Medulla oblongata (tissue), 1 donor: ENCODE measurements at regions not wholly inside any gene's neighbourhood (a gene's known extent, or its start where the extent isn't known, plus 50 kb on each side); places are given as distances from the start of the nearest gene placed in this dataset.

Experiments
- DNase-seq: peaks from one replicate; pipeline ENCODE4 v3.0.0-alpha.2; 2015; ENCODE audit errors: extremely low spot score

GRCh38 chr1:168386949-168387586, 106.4 kb downstream of the TBX19 start:
- no peak for DNase-seq

- DNase-seq, result no peak
These were observed 105.8 kb downstream of the TBX19 start for GRCh38 chr1:168386492-168386891.

GRCh38 chr1:168381850-168382249, 101.2 kb downstream of the TBX19 start:
- DNase-seq, result no peak

DNA sequence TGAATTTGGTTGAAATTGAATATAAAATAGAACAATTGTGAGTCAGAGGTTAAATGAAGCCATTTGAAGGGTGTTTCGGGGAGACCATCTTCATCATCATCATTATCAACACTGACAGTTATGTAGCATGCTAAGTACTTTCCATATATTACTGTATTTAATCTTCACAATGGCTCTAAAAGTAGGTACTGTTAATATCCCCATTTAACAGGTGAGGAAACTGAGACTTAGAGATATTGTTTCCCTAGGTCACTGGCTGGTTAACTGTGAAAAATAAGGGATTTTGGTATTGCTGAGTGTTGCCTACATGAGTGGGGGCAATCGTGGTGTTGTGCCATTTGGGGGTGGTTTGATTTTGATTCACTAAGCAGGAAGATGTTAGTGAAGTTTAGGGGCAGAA, 100.3 kb downstream of the TBX19 start:
- DNase-seq, result no peak

DNA sequence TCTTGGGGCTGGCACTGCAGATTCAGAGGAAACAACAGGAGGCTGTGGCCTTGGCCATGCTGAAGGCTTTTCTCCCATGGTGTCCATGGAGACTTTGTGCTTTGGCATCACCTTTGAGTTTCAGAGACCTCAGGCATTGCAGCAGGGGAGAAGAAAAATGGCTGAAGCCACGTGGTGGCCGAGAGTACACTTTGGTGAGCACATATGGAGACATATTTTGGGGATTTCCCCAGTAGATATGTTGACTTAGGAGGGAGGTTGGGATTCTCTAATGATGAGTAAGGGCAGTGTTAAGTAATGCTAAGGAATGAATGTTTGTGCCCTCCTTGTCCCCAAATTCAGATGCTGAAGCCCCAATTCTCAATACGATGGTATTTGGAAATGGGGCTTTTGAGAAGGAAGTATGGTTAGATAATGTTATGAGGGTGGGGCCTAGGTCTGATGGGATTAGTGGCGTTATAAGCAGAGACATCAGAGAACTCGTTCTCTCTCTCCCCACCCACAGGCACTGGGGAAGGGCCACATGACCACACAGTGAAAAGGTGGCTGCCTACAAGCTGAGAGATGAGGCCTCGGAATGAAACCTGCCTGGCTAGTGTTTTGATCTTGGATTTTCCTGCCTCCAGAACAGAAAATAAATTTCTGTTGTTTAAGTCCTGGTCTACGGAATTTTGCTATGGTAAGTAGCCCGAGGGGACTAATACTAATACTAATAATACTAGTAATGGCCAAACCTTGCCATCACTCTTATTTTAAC, 98.6 kb downstream of the TBX19 start:
- DNase-seq, result no peak

DNA sequence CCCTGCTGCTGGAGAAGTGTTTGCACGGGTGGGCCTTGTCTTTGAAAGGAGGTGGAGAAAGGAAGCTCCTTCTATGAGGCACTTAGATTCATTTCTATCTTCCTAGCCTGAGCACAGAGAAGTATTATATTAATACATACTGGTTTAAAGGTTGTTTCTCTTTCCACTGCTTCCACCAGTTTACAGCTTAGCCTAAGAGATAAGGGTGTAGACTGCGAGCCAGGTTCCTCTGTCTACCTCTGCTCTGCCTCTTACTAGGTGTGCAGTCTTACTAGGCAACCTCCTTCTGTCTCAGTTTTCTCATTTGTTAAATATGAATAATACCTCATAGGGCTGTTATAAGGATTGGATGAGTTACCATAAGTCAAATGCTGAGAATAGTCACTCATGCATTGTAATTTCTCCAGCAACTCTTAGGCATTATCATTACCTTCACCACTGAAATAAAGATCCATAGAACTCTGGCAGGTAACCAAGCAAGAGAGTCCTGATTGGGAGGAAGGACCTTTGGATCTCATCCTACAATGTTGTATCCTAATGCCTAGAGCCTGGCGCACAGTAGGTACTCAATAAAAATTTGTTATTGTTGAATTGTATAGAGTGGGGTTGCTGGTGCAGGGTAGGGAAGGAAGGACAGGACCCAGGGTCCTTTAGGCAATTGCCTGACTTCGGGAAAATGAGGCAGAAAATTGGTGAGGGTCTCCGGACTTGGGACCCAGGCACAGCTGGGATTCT, 95.1 kb downstream of the TBX19 start:
- DNase-seq, result no peak

DNA sequence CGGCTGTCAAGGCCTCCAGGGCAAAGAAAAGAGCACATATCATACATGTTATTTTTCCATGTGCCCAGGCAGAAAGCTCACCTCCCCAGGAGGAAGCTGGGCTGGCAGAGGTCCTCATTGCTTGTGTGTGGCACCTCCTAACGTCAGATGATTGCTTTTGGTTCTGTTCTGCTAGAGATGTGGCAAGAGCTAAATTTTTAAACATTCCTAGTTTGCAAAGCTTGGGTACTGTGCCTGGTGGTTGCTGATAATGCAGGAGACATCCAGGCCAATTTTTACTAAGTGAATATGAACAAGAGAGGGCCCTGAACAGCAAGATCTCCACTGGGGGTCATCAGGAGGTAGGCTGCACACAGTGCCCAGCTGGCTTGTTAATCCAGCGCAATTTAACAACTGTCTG, 93.9 kb downstream of the TBX19 start:
- DNase-seq, result no peak

DNA sequence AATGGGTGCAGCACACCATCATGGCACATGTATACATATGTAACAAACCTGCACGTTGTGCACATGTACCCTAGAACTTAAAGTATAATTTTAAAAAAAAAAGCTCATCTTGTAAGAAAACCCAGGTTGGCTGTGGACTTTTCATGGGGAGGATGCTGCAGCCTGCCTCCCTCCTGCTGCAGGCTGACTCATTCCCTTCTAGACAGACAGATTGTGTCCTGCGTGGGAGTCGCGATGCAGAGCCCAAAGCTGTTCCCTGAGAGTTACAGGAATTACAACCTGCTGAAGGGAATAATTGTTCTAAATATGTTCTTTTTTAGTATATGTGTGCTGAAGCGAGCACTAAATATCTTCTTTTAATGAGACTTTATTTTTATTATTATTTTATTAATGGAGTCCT, 93.2 kb downstream of the TBX19 start:
- no peak for DNase-seq

DNA sequence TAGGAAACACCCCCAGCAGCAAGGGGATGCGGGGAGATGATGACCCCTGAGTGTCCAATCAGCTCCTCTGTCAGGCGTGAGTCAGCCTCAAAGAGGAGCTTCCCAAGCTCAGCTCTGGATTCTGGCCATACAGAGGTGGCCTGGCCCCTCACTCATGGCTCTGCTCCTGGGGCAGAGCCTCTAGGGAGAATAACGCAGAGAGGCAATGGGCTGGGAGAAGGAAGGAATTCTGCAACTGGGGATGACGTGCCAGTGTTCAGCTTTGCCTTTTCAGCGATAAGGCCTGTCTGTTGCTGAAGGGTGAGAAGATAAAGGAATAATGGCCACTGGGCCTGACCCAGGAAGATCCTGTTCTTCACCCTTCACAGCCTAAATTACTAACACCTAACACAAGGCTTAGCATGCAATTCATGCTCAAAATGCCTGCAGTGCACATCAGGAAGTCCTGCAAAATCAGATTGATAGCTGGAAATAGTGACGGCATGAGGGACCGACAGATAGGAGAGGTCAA, 92.2 kb downstream of the TBX19 start:
- DNase-seq, result no peak

- DNase-seq, result no peak
These were observed 91.6 kb downstream of the TBX19 start for GRCh38 chr1:168372307-168372706.

GRCh38 chr1:168371477-168371876, 90.8 kb downstream of the TBX19 start:
- DNase-seq, result no peak

DNA sequence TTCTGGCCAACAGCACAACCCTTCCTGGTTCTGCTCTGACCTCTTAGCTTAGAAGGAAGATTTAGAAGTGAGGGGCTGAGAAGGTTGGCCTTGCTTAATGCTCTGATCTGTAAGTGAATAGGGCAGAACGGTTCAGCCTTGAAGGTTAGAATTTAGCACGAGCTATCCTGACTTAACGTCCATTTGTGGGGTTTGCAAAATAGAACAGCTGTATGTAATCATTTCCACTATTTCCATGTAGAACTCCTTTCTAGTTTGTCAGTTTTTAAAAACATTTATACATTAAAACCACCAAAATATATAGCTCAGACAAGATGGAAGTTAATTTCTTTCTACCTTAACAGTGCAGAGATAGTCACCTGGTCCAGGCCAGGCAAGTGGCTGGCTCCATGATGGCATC, 89.9 kb downstream of the TBX19 start:
- DNase-seq, result no peak

DNA sequence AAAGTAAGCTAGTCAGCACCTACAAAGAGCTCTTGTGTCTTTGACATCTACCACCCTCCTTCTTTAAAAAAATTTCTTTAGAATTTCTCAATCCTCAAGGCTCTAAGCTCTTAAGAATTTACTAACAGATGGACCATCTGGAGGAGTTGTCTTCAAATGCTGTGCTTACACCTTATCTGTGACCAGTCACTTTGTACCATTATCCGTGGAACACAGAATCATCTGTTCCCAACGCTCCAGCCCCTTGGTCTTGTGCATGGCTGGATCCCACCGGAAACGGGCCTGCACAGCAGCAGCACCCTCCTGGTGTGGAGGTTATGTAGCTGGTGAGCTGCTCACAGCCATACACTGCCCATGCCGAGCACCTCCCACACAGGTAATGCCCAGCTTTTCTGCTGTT, 89.0 kb downstream of the TBX19 start:
- DNase-seq, result no peak

DNA sequence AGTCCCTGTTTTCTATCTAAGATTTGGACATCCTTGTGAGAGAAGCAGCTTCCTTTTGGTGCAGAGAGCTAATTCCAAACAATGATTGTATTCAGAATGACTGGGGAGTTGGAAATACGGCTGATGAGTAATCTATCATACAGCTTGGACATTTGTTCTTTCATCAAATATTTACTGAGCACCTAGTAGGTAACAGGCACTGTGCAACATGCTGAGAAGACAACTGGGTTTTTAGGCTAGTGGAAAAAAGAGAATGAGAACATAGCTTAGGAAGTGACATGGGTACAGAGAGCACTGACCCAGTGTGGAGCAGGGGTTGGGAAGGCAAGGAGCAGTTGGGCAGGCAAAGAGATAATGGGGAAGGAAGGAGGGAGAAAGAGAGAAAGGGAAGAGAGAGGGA, 87.5 kb downstream of the TBX19 start:
- no peak for DNase-seq

DNA sequence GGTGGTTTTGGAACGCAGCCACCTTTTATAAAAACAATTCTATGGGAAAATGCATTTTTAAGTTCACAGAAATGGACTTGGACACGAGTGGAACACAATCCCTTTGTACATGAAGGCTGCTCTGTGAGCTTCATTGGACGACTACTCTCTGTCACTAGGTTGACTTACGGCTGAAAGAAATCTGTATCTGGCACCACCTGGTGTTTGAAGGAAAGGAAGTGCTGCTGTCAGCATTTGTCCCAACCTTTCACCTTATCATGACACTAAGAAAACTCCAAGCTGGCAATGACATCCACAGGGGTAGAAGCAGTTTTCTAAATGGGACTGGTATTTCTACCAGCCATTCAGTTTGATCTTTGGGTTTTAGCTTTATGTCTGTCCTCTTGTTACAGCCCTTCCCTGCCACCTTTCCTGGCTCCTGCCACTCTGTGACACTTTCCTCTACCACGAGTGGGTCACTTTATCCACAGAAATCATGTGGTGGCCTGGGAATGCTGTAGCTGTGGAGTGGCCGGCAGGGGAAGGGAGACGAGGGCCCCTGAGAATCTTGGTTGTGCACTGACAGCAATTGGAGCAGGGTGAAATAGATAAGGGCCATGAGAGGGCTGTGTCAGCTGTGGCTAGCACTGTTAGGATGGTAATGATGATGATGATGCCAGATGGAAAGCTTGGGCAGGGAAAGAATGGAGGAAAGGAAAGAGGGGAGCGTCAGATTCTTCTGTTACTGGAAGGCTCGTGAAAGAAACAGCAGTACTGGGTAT, 85.2 kb downstream of the TBX19 start:
- DNase-seq, result no peak
